Caco-2 (cell line): ENCODE measurements at regions not wholly inside any gene's neighbourhood (a gene's known extent, or its start where the extent isn't known, plus 50 kb on each side); places are given as distances from the start of the nearest gene placed in this dataset.

Experiments used
- BruUV-seq: library from RNA; stranded (reverse); fragments of 400-500 nt; replicated peaks from 2 replicates; lab custom pipeline; 2021; lab: Mats Ljungman, UMichigan
- CTCF ChIA-PET: fragments of 300-600 bp; sonication (Branson Sonifier 250); formaldehyde crosslinking; loops from one replicate; lab custom pipeline; 2022; ENCODE audit warnings: antibody characterized with exemption; lab: Charles Lee
- POLR2A ChIA-PET: fragments of 300-600 bp; sonication (Branson Sonifier 250); formaldehyde crosslinking; loops from one replicate; lab custom pipeline; 2022; ENCODE audit warnings: antibody characterized with exemption; lab: Charles Lee
- DNase-seq, 2 experiments: peaks; one replicate each; pipeline versions ENCODE4 v3.0.0 to v3.0.0-alpha.2; 2020 to 2022
- H3K27me3 ChIP-seq: replicated peaks from 2 replicates; pipeline ENCODE4 v1.6.0; 2011; ENCODE audit warnings: low read length; ENCODE audit not compliant: control insufficient read depth, insufficient read depth
- H3K36me3 ChIP-seq: 2 replicates; pipeline ENCODE4 v1.5.1; 2011; ENCODE audit warnings: low read length; ENCODE audit not compliant: control insufficient read depth, insufficient read depth
- H3K4me1 ChIP-seq: fragments of 250-450 bp; sonication (Bioruptor Pico); 2 replicates; pipeline ENCODE4 v1.5.1; 2020; ENCODE audit warnings: mild to moderate bottlenecking
- H3K4me3 ChIP-seq: 2 replicates; pipeline ENCODE4 v1.5.1; 2011; ENCODE audit warnings: low read depth, mild to moderate bottlenecking, control low read depth, low read length
- H3K9me3 ChIP-seq: fragments of 250-450 bp; sonication (Bioruptor Pico); 2 replicates; pipeline ENCODE4 v1.5.1; 2020; ENCODE audit warnings: mild to moderate bottlenecking, moderate library complexity
- H3K27ac Mint-ChIP-seq: one replicate; pipeline ENCODE4 v1.8.0; 2022; ENCODE audit warnings: mixed read lengths; ENCODE audit not compliant: unreplicated experiment
- H3K27me3 Mint-ChIP-seq: one replicate; pipeline ENCODE4 v1.8.0; 2022; ENCODE audit warnings: mixed read lengths; ENCODE audit not compliant: insufficient read depth, unreplicated experiment
- H3K36me3 Mint-ChIP-seq: one replicate; pipeline ENCODE4 v1.8.0; 2022; ENCODE audit warnings: mild to moderate bottlenecking, mixed read lengths; ENCODE audit not compliant: insufficient read depth, unreplicated experiment
- H3K4me1 Mint-ChIP-seq: one replicate; pipeline ENCODE4 v1.8.0; 2022; ENCODE audit warnings: low read depth, mixed read lengths; ENCODE audit not compliant: unreplicated experiment
- H3K4me3 Mint-ChIP-seq: one replicate; pipeline ENCODE4 v1.8.0; 2022; ENCODE audit warnings: mild to moderate bottlenecking, moderate library complexity, mixed read lengths; ENCODE audit not compliant: unreplicated experiment
- H3K9me3 Mint-ChIP-seq: one replicate; pipeline ENCODE4 v1.8.0; 2022; ENCODE audit warnings: mixed read lengths; ENCODE audit not compliant: unreplicated experiment
- intact Hi-C: fragments of 100-400 bp; cut with micrococcal nuclease; formaldehyde crosslinking; loops from one replicate; pipeline ENCODE4 v1.10.0; 2022; ENCODE audit not compliant: unreplicated experiment
- TF ChIP-seq, protein P1 (sequence below), 2 experiments: fragments of 200-600 bp in 1 of 2; IDR thresholded peaks; 1 replicate in 1 of 2; 2 replicates in 1 of 2; pipeline versions ENCODE4 v1.5.1 to v1.8.0; 2011 to 2022; ENCODE audit warnings: antibody characterized with exemption in 1 of 2, control low read depth in 1 of 2, inconsistent platforms in 1 of 2, low read depth in 1 of 2, low read length in 1 of 2, mild to moderate bottlenecking in 1 of 2, moderate library complexity in 1 of 2; ENCODE audit not compliant: insufficient read depth in 1 of 2, severe bottlenecking in 1 of 2, unreplicated experiment in 1 of 2

DNA sequence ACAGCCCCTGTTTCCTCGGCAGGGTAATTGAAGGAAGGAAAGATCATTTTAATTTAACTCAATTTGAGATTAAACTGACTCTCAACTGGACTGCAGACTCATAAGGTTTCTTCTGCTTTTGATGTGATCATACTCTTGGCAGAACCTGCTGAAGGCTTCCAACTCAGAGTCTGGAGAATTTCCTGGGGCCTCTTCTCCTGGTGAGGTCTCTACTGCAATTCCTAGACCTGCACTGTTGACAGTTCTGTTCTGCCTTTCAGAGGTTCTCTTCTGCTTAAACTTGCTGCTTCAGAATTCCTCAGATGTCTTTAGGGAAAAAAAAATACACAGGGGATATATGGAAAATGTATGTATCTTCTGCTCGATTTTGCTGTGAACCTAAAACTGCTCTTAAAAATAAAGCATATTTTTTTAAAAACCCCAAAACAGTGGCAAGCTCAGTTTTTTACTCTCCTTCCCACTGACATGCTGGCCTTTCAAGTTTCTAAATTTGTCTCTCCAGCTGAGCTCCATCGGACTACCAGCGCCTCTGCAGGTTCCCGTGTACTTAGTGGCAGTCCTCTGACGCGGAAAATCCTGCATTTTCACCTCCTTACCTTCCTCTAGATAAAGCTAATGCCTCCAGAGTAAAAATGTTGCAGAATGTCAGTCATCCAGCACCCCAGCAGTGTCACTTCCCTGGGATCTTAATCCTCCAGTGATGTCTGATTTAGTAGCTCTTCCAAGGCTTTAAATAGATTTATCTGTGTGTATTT lies 733.5 kb upstream of the SGCG start:
- Mint-ChIP-seq H3K4me1 (no peaks in the 10 kb centered on the region), H3K4me3 (no peak overlapping the region), H3K27me3 (peaks cover 4% of the 10 kb centered on the region), H3K27ac (no peak overlapping the region), H3K9me3 (no peaks in the 10 kb centered on the region), H3K36me3 (no peaks in the 10 kb centered on the region)
- CTCF ChIA-PET, result no interaction called here
- no peaks in the 10 kb centered on the region for H3K9me3 ChIP-seq
- no TSS peak for BruUV-seq
- POLR2A ChIA-PET, result no interaction called here
- TF ChIP-seq, protein P1, sequence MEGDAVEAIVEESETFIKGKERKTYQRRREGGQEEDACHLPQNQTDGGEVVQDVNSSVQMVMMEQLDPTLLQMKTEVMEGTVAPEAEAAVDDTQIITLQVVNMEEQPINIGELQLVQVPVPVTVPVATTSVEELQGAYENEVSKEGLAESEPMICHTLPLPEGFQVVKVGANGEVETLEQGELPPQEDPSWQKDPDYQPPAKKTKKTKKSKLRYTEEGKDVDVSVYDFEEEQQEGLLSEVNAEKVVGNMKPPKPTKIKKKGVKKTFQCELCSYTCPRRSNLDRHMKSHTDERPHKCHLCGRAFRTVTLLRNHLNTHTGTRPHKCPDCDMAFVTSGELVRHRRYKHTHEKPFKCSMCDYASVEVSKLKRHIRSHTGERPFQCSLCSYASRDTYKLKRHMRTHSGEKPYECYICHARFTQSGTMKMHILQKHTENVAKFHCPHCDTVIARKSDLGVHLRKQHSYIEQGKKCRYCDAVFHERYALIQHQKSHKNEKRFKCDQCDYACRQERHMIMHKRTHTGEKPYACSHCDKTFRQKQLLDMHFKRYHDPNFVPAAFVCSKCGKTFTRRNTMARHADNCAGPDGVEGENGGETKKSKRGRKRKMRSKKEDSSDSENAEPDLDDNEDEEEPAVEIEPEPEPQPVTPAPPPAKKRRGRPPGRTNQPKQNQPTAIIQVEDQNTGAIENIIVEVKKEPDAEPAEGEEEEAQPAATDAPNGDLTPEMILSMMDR (IDR thresholded peaks at IDR 0.05; ENCODE audit: insufficient read depth in 1 of 2, low read depth in 1 of 2, low read length in 1 of 2, severe bottlenecking in 1 of 2, unreplicated experiment in 1 of 2), result no peak
- H3K4me1 ChIP-seq, result no peaks in the 10 kb centered on the region
- H3K36me3 ChIP-seq, result no peaks in the 10 kb centered on the region
- H3K4me3 ChIP-seq, result no peak overlapping the region
- H3K27me3 ChIP-seq, result no peaks in the 10 kb centered on the region
- intact Hi-C loops, result no loop called here
- no peak for DNase-seq

DNA sequence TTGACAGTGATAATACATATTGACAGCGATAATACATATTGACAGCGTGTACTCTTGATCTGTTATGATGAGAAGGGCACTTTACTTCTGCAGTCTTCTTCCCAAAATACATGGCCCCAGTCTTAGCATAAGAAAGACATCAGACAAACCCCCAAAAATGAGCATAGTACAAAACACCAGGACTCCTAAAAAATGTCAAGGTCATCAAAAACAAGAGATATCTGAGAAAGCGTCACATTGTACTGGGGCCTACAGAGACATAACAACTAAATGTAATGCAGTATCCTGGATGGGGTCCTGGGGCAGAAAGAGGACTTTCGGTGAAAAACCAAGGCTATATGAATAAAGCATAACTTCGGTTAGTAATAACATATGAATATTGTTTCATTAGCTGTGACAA lies 731.5 kb upstream of the SGCG start:
- H3K9me3 ChIP-seq, result no peaks in the 10 kb centered on the region
- no peaks in the 10 kb centered on the region for H3K36me3 Mint-ChIP-seq
- TF ChIP-seq, protein P1 (IDR thresholded peaks at IDR 0.05; ENCODE audit: insufficient read depth in 1 of 2, low read depth in 1 of 2, low read length in 1 of 2, severe bottlenecking in 1 of 2, unreplicated experiment in 1 of 2), result no peak
- H3K27ac Mint-ChIP-seq, result no peak overlapping the region
- no peak overlapping the region for H3K4me3 ChIP-seq
- intact Hi-C loops, result no loop called here
- H3K4me1 Mint-ChIP-seq, result no peaks in the 10 kb centered on the region
- no peaks in the 10 kb centered on the region for H3K27me3 ChIP-seq
- peaks cover 4% of the 10 kb centered on the region for H3K27me3 Mint-ChIP-seq
- DNase-seq, result no peak
- no peaks in the 10 kb centered on the region for H3K4me1 ChIP-seq
- no TSS peak for BruUV-seq
- no peak overlapping the region for H3K4me3 Mint-ChIP-seq
- CTCF ChIA-PET, result no interaction called here
- no peaks in the 10 kb centered on the region for H3K9me3 Mint-ChIP-seq
- POLR2A ChIA-PET, result no interaction called here
- H3K36me3 ChIP-seq, result no peaks in the 10 kb centered on the region

- no peaks in the 10 kb centered on the region for H3K36me3 ChIP-seq
- ChIA-PET CTCF (no interaction called here), POLR2A (no interaction called here)
- peaks cover 4% of the 10 kb centered on the region for H3K27me3 Mint-ChIP-seq
- no peaks in the 10 kb centered on the region for H3K36me3 Mint-ChIP-seq
- intact Hi-C loops, result no loop called here
- BruUV-seq, result no TSS peak
- H3K9me3 Mint-ChIP-seq, result no peaks in the 10 kb centered on the region
- no peaks in the 10 kb centered on the region for H3K9me3 ChIP-seq
- no peak overlapping the region for H3K4me3 ChIP-seq
- H3K4me1 Mint-ChIP-seq, result no peaks in the 10 kb centered on the region
- H3K27me3 ChIP-seq, result no peaks in the 10 kb centered on the region
- H3K27ac Mint-ChIP-seq, result no peak overlapping the region
- DNase-seq, result peak in 1 of 2 experiments; percentile 20
- no peak overlapping the region for H3K4me3 Mint-ChIP-seq
- H3K4me1 ChIP-seq, result no peaks in the 10 kb centered on the region
- TF ChIP-seq, protein P1 (IDR thresholded peaks at IDR 0.05; ENCODE audit: insufficient read depth in 1 of 2, low read depth in 1 of 2, low read length in 1 of 2, severe bottlenecking in 1 of 2, unreplicated experiment in 1 of 2), result no peak
These were observed 729.4 kb upstream of the SGCG start for GRCh38 chr13:22451327-22451741.
